ENCODE measurements at regions not wholly inside any gene's neighbourhood (a gene's known extent, or its start where the extent isn't known, plus 50 kb on each side); places are given as distances from the start of the nearest gene placed in this dataset.

DNA sequence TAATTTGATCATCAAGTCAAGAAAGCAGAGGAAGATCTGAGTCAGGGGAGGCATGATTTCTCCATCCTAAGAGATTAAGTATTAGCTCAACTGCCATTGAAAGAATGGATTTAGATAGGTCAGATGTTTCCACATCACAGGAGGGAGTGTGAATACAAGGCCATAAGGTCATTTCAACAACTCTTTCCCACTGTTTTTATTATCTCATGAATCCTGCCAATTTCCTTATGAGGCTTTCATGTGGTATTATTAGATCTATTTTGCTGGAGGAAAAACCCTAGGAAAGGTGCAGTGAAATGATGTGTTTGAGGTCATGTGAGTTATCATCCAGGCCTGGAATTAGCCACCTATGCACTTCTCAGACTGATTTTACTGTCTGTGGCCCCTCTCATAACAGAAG, 269.0 kb downstream of the NOVA1 start:
- no peak for DNase-seq
- no peaks in the 10 kb centered on the region for H3K4me1 ChIP-seq
- no peaks in the 10 kb centered on the region for H3K9me3 ChIP-seq
- H3K4me3 ChIP-seq = no peak overlapping the region
- H3K27ac ChIP-seq = no peak overlapping the region
- TF ChIP-seq, protein P1, sequence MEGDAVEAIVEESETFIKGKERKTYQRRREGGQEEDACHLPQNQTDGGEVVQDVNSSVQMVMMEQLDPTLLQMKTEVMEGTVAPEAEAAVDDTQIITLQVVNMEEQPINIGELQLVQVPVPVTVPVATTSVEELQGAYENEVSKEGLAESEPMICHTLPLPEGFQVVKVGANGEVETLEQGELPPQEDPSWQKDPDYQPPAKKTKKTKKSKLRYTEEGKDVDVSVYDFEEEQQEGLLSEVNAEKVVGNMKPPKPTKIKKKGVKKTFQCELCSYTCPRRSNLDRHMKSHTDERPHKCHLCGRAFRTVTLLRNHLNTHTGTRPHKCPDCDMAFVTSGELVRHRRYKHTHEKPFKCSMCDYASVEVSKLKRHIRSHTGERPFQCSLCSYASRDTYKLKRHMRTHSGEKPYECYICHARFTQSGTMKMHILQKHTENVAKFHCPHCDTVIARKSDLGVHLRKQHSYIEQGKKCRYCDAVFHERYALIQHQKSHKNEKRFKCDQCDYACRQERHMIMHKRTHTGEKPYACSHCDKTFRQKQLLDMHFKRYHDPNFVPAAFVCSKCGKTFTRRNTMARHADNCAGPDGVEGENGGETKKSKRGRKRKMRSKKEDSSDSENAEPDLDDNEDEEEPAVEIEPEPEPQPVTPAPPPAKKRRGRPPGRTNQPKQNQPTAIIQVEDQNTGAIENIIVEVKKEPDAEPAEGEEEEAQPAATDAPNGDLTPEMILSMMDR (IDR thresholded peaks at IDR 0.05 in 8 of 11, conservative IDR thresholded peaks at IDR 0.05 in 3 of 11) = no peak
- TF ChIP-seq POLR2AphosphoS5 (IDR thresholded peaks at IDR 0.05) = no peak
- TF ChIP-seq POLR2A (IDR thresholded peaks at IDR 0.05) = no peak
- intact Hi-C loops (cut with DNase I; ENCODE audit: low total_unique reads) = no loop called here
- H3K36me3 ChIP-seq = no peaks in the 10 kb centered on the region
- no peaks in the 10 kb centered on the region for H3K27me3 ChIP-seq (replicated peaks in 1 of 7)

- Histone ChIP-seq H3K4me1 (no peaks in the 10 kb centered on the region), H3K9me3 (peaks cover 0 to 6% (median 0%) of the 10 kb centered on the region in 8 donors), H3K27ac (no peak overlapping the region), H3K4me3 (no peak overlapping the region), H3K27me3 (replicated peaks in 1 of 7) (no peaks in the 10 kb centered on the region), H3K36me3 (no peaks in the 10 kb centered on the region)
- 65 to 80% (median 77%) methylated on average over 5 of the region's 5 CpGs for WGBS, 5 donors
- intact Hi-C loops (cut with DNase I; ENCODE audit: low total_unique reads) = no loop called here
- no peak for DNase-seq
- TF ChIP-seq POLR2AphosphoS5 (IDR thresholded peaks at IDR 0.05) (no peak), POLR2A (IDR thresholded peaks at IDR 0.05) (no peak)
- TF ChIP-seq, protein P1 (IDR thresholded peaks at IDR 0.05 in 8 of 11, conservative IDR thresholded peaks at IDR 0.05 in 3 of 11) = no peak
Measured at GRCh38 chr14:26323869-26324268, 274.0 kb downstream of the NOVA1 start.

DNA sequence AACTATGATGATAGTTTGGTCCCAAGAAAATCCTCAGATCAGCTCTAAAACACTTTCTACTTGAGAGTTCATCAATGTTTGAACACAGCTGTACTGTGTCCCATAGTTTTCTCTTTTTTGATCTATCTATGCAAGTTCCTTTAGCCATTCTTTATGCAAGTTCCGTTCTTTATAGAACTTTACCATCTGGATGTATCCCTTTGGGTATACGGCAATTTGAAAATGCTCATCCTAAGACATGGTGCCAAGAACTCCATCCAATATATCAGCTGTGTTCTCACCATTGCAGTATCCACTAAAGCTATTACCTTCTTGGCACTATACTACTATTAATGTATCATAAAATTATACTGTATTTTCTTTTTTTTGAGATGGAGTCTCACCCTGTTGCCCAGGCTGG, 276.9 kb downstream of the NOVA1 start:
- no peak for DNase-seq
- no peaks in the 10 kb centered on the region for H3K36me3 ChIP-seq
- no peak overlapping the region for H3K27ac ChIP-seq
- H3K4me3 ChIP-seq = no peak overlapping the region
- WGBS, 5 donors = 90 to 99% (median 91%) methylated on average over 2 of the region's 2 CpGs
- peaks cover 0 to 10% (median 0%) of the 10 kb centered on the region in 8 donors for H3K9me3 ChIP-seq
- TF ChIP-seq, protein P1 (IDR thresholded peaks at IDR 0.05 in 8 of 11, conservative IDR thresholded peaks at IDR 0.05 in 3 of 11) = no peak
- TF ChIP-seq POLR2AphosphoS5 (IDR thresholded peaks at IDR 0.05) = no peak
- TF ChIP-seq POLR2A (IDR thresholded peaks at IDR 0.05) = no peak
- intact Hi-C loops (cut with DNase I; ENCODE audit: low total_unique reads) = no loop called here
- no peaks in the 10 kb centered on the region for H3K4me1 ChIP-seq
- H3K27me3 ChIP-seq (replicated peaks in 1 of 7) = no peaks in the 10 kb centered on the region

DNA sequence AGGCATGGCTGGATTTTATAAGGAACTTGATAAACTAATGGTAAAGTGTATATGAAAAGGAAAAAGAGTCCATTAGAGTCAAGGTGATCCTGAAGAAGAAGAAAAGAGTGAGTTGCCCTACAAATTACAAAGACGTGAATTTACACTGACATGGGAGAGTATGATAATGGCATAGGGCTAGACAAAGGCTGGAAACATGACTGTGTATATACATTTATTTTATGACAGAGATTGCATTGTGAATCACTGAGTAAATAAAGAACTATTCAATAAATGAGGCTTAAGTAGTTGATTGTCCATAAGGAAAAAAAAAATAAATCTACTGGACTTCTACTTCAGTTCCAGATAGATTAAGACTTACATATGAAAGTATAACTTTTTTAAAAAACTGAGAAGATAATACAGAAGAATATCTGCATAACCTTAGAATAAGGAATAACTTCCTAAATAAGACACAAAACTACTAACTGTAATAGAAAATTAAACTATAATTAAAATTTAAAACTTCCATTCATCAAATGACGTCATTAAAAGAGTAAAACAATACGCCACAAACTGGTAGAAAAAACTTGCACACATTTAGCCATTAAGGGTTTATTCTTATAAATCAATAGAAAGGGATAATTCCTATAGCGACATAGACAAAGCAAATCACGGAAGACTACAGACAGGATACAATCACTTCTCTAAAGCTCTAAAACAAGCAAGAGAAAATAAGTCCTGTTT, 278.5 kb downstream of the NOVA1 start:
- intact Hi-C loops (cut with DNase I; ENCODE audit: low total_unique reads) = no loop called here
- Histone ChIP-seq H3K36me3 (no peaks in the 10 kb centered on the region), H3K4me1 (no peaks in the 10 kb centered on the region), H3K27ac (no peak overlapping the region), H3K27me3 (replicated peaks in 1 of 7) (no peaks in the 10 kb centered on the region), H3K4me3 (no peak overlapping the region), H3K9me3 (peaks cover 0 to 17% (median 1%) of the 10 kb centered on the region in 8 donors)
- no peak for DNase-seq
- 78 to 91% (median 84%) methylated on average over 5 of the region's 5 CpGs for WGBS, 5 donors
- TF ChIP-seq, protein P1 (IDR thresholded peaks at IDR 0.05 in 8 of 11, conservative IDR thresholded peaks at IDR 0.05 in 3 of 11) = no peak
- TF ChIP-seq POLR2A (IDR thresholded peaks at IDR 0.05) (no peak), POLR2AphosphoS5 (IDR thresholded peaks at IDR 0.05) (no peak)
